ENCODE measurements at regions not wholly inside any gene's neighbourhood (a gene's known extent, or its start where the extent isn't known, plus 50 kb on each side); places are given as distances from the start of the nearest gene placed in this dataset.

- WGBS (ENCODE audit: extremely low coverage, insufficient read length, low lambda C conversion rate) = no CpG with 5 or more reads among the region's 11 CpGs
Observed at GRCh38 chr10:121687095-121687813, 89.0 kb upstream of the FGFR2 start.

More at GRCh38 chr10:121687095-121687813, 89.0 kb upstream of the FGFR2 start:
- no peak overlapping the region for H2BK15ac ChIP-seq (ENCODE audit: low read depth, low read length)
- H4K91ac ChIP-seq (ENCODE audit: insufficient read length, low read depth, low read length) = no peak overlapping the region
- H2BK20ac ChIP-seq (ENCODE audit: low read depth, low read length, poor library complexity, severe bottlenecking) = no peak overlapping the region
- no peaks in the 10 kb centered on the region for H3K79me2 ChIP-seq (ENCODE audit: insufficient read depth, low read length)
- H3K27me3 Mint-ChIP-seq (ENCODE audit: low read depth) = peaks cover 16% of the 10 kb centered on the region
- H3K23me2 ChIP-seq (ENCODE audit: insufficient read length, low read depth, low read length, poor library complexity, severe bottlenecking) = no peaks in the 10 kb centered on the region
- DNase-seq = no peak
- peak overlapping the region in 1 of 3 experiments; percentile 24; a peak in 1 of 7 replicates for H3K27ac Mint-ChIP-seq
- H3T11ph ChIP-seq (ENCODE audit: low read length) = no peak overlapping the region
- H2AFZ ChIP-seq (ENCODE audit: low read length) = no peak overlapping the region
- H3K4me1 ChIP-seq (ENCODE audit: insufficient read depth, low read length) = no peaks in the 10 kb centered on the region
- H4K20me1 ChIP-seq (ENCODE audit: control insufficient read depth, insufficient read depth, insufficient read length) = no peaks in the 10 kb centered on the region
- no peak overlapping the region for H2BK120ac ChIP-seq (ENCODE audit: low read depth, low read length, poor library complexity, severe bottlenecking)
- no peak overlapping the region for H3K18ac ChIP-seq (ENCODE audit: insufficient read length, low read depth, low read length)
- H2BK12ac ChIP-seq (ENCODE audit: insufficient read length, low read depth, low read length) = no peak overlapping the region
- no peaks in the 10 kb centered on the region for H3K27me3 ChIP-seq (ENCODE audit: insufficient read depth, low read length)
- H3K23ac ChIP-seq (ENCODE audit: insufficient read length, low read depth, low read length) = no peak overlapping the region
- H2BK5ac ChIP-seq (ENCODE audit: insufficient read length, low read length) = no peak overlapping the region
- no peak overlapping the region for H2AK5ac ChIP-seq (ENCODE audit: insufficient read length, low read length)
- TF ChIP-seq CTCF (conservative IDR thresholded peaks at IDR 0.05) = no peak
- peaks cover 37 to 40% of the 10 kb centered on the region in 2 experiments for H3K4me1 Mint-ChIP-seq
- H4K5ac ChIP-seq (ENCODE audit: insufficient read length, low read depth, low read length) = no peak overlapping the region
- H3K14ac ChIP-seq (ENCODE audit: insufficient read depth, low read length) = no peak overlapping the region
- no peak overlapping the region for H3K9ac ChIP-seq (ENCODE audit: extremely low read depth, insufficient read length, low read length)
- no peaks in the 10 kb centered on the region; a peak in 1 of 5 replicates for H3K9me3 Mint-ChIP-seq
- H3K4me3 Mint-ChIP-seq = no peak overlapping the region
- H3K9me3 ChIP-seq (ENCODE audit: control insufficient read depth, low read depth, low read length) = no peaks in the 10 kb centered on the region
- no peaks in the 10 kb centered on the region for H3K36me3 Mint-ChIP-seq (ENCODE audit: insufficient read depth in 1 of 3, low read depth in 3 of 3)
- no peak overlapping the region for H3K27ac ChIP-seq (ENCODE audit: insufficient read length, low read depth, low read length)
- H3K79me1 ChIP-seq (ENCODE audit: insufficient read depth, low read depth, low read length, poor library complexity, severe bottlenecking) = no peaks in the 10 kb centered on the region
- H3K56ac ChIP-seq (ENCODE audit: insufficient read length, low read depth, low read length) = no peak overlapping the region
- H4K8ac ChIP-seq (replicated peaks; ENCODE audit: insufficient read length, low read depth, low read length) = no peak overlapping the region
- H3K4me2 ChIP-seq (ENCODE audit: insufficient read depth, insufficient read length, low read length) = no peak overlapping the region
- H3K4ac ChIP-seq (ENCODE audit: low read depth, low read length) = no peak overlapping the region
